BJ (cell line): ENCODE measurements at regions not wholly inside any gene's neighbourhood (a gene's known extent, or its start where the extent isn't known, plus 50 kb on each side); places are given as distances from the start of the nearest gene placed in this dataset.
"Not testable (repeated sequence)": the region's sequence is repeated elsewhere in the genome, so short reads cannot be mapped to it uniquely, and the experiment has no call there.

ENCODE experiments used
- CTCF ChIA-PET: fragments of 350-600 bp; formaldehyde crosslinking; extraction: SDS; loops from one replicate; lab custom pipeline; 2021; ENCODE audit warnings: antibody characterized with exemption, inconsistent platforms; lab: Yijun Ruan, JAX
- POLR2A ChIA-PET: fragments of 300-600 bp; sonication (Branson Sonifier 250); formaldehyde crosslinking; extraction: SDS; loops from one replicate; lab custom pipeline; 2021; ENCODE audit warnings: antibody characterized with exemption; lab: Charles Lee
- DNase-seq: peaks from one replicate; pipeline ENCODE4 v3.0.0-alpha.2; 2011; ENCODE audit warnings: low read depth
- H3K27me3 ChIP-seq: 2 replicates; pipeline ENCODE4 v1.6.0; 2011; ENCODE audit warnings: low read length; ENCODE audit not compliant: control insufficient read depth, insufficient read depth
- H3K36me3 ChIP-seq: 2 replicates; pipeline ENCODE4 v1.5.1; 2011; ENCODE audit warnings: low read length; ENCODE audit not compliant: control insufficient read depth, insufficient read depth
- H3K4me3 ChIP-seq: 2 replicates; pipeline ENCODE4 v1.5.1; 2011; ENCODE audit warnings: low read depth, mild to moderate bottlenecking, control low read depth, low read length
- TF ChIP-seq, protein P1 (sequence below): IDR thresholded peaks from 2 replicates; pipeline ENCODE4 v1.5.1; 2011; ENCODE audit warnings: low read depth, mild to moderate bottlenecking, control low read depth, inconsistent platforms, low read length, moderate library complexity; ENCODE audit not compliant: insufficient read depth

DNA sequence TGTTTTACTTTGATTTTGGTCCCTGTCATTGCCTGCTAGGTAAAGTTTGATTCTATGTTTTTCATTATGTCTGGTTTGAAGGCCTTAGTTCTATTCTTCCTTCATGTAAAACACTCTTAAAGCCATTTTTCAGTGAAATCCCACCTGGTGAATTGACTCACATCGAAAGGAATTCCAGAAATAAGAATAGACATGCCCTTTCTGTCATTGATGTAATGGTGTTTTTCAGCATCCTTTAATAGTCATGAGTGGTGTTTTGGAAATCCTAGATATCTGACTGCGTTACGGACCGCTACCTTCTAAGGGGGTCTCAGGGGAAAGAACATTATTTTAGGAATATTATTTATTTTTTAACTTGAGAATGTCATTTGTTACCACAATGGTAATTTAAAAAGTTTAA lies 104.5 kb upstream of the ZEB2 start:
- TF ChIP-seq, protein P1, sequence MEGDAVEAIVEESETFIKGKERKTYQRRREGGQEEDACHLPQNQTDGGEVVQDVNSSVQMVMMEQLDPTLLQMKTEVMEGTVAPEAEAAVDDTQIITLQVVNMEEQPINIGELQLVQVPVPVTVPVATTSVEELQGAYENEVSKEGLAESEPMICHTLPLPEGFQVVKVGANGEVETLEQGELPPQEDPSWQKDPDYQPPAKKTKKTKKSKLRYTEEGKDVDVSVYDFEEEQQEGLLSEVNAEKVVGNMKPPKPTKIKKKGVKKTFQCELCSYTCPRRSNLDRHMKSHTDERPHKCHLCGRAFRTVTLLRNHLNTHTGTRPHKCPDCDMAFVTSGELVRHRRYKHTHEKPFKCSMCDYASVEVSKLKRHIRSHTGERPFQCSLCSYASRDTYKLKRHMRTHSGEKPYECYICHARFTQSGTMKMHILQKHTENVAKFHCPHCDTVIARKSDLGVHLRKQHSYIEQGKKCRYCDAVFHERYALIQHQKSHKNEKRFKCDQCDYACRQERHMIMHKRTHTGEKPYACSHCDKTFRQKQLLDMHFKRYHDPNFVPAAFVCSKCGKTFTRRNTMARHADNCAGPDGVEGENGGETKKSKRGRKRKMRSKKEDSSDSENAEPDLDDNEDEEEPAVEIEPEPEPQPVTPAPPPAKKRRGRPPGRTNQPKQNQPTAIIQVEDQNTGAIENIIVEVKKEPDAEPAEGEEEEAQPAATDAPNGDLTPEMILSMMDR: no peak
- ChIA-PET POLR2A (no interaction called here), CTCF (interaction anchor here (1.5 kb wide), 1 partner anchor 13 kb away, joined by 3 read pairs; no protein-coding TSS in a partner anchor)
- Histone ChIP-seq H3K4me3 (no peak overlapping the region), H3K36me3 (no peaks in the 10 kb centered on the region), H3K27me3 (no peaks in the 10 kb centered on the region)
- DNase-seq: no peak

DNA sequence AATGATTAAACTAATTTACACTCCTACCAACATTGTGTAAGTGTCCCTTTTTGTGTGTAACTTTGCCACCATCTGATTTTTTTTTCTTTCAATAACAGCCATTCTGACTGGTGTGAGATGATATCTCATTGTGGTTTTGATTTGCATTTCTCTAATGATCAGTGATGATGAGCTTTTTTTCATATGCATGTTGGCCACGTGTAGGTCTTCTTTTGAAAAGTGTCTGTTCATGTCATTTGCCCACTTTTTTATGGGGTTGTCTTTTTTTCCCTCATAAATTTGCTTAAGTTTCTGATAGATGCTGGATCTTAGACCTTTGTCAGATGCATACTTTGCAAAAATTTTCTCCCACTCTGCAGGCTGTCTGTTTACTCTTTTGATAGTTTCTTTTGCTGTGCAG lies 102.5 kb upstream of the ZEB2 start:
- H3K27me3 ChIP-seq, H3K4me3 ChIP-seq, POLR2A ChIA-PET, H3K36me3 ChIP-seq, DNase-seq: not testable (repeated sequence)
- CTCF ChIA-PET: interaction anchor here (1.3 to 1.5 kb wide), 2 partner anchors 22 to 47 kb away, joined by 3 read pairs; no protein-coding TSS in a partner anchor

DNA sequence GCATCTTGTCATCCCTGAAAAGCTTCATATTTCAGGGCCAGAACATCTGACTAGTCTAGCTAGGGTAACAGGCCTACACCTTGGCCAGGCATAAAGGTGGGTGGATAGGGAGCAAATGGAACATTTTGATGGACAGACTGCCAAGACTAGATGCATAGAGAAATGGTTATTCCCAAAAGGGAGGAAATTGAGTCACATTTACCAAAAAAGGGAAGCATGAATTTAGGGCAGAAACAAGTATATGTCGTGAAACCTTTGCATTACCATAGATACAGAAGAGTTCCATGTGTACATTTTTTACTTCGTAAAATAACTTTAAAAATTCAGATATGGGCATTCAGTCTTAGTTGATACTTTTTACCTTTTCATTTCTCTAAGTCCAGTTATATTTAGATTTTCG lies 101.3 kb upstream of the ZEB2 start:
- CTCF ChIA-PET: interaction anchor here (1.5 kb wide), 1 partner anchor 21 kb away, joined by 3 read pairs; no protein-coding TSS in a partner anchor
- Histone ChIP-seq H3K4me3 (no peak overlapping the region), H3K27me3 (no peaks in the 10 kb centered on the region), H3K36me3 (no peaks in the 10 kb centered on the region)
- TF ChIP-seq, protein P1: no peak
- DNase-seq: no peak
- POLR2A ChIA-PET: no interaction called here

DNA sequence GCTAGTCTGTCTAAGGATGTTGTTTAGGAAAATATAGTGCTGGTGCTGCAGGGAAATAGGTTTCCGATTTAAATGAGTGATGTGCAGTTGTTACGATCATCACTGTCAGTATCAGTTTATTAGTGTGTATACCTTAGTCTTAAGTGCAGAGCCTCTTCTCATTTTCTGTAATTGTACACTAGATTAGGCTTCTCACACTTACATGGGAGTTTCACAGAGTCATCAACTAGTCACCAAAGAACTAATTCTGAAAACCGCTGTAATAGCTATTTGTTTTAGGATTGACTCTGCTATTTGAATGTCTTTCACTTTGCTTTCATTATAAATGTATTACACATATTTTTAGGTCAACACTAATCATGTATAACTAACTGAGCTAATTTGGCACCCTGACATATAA lies 99.8 kb upstream of the ZEB2 start:
- Histone ChIP-seq H3K27me3 (no peaks in the 10 kb centered on the region), H3K36me3 (no peaks in the 10 kb centered on the region), H3K4me3 (no peak overlapping the region)
- no peak for DNase-seq
- TF ChIP-seq, protein P1: no peak
- CTCF ChIA-PET: interaction anchor here (1.0 to 1.6 kb wide), 2 partner anchors 11 to 63 kb away, joined by 3 read pairs; no protein-coding TSS in a partner anchor
- POLR2A ChIA-PET: no interaction called here

DNA sequence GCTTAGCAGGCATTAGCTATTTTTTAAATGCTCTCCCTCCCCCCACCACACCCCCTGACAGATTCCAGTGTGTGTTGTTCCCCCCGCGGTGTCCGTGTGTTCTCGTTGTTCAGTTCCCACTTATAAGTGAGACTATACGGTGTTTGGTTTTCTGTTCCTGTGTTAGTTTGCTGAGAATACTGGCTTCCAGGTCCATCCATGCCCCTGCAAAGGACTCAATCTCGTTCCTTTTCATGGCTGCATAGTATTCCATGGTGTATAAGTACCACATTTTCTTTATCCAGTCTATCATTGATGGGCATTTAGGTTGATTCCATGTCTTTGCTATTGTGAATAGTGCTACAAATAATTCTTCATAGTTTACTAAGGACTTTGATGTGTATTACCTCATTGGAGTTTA lies 97.3 kb upstream of the ZEB2 start:
- DNase-seq, POLR2A ChIA-PET, H3K27me3 ChIP-seq, H3K36me3 ChIP-seq, CTCF ChIA-PET, H3K4me3 ChIP-seq: not testable (repeated sequence)

DNA sequence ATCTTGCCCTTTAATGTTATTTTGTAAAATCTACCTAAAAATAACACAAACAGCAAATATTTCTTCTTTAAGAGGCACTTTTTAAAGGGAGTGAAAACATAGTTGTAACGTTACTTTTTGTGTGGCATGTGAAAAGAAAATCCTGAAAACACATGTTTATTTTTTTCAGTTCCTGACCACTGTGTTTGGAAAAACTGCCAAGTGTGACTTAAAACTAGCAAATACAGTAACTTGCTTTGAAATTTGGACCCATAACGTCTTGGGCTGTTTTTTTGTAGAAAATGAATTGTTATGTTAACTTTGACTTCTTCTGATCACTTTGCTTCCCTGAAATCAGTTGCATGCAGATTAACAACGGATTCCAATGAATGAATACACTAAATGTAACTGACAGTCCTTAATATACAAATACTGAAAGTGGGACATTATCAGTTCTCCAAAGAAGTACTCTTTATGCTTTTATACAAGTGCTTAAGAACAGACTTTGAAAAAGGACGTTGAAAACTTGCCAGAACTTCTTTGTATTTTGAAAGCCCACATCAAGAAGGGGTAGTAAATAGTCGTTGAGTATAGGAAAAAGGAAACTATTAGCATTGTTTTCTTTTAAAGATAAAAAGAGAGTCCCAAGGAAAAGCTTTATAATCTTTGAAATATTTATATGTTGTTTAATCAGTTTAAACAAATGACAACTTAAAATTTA lies 96.1 kb upstream of the ZEB2 start:
- ChIA-PET CTCF (no interaction called here), POLR2A (no interaction called here)
- H3K36me3 ChIP-seq: no peaks in the 10 kb centered on the region
- H3K27me3 ChIP-seq: no peaks in the 10 kb centered on the region
- DNase-seq: no peak
- no peak overlapping the region for H3K4me3 ChIP-seq
- TF ChIP-seq, protein P1: no peak
